OCI-LY3 (cell line): ENCODE measurements at regions not wholly inside any gene's neighbourhood (a gene's known extent, or its start where the extent isn't known, plus 50 kb on each side); places are given as distances from the start of the nearest gene placed in this dataset.

Experiments
- EZH2phosphoT487 ChIP-seq: fragments of 200-600 bp; shearing (Covaris generic); IDR thresholded peaks from 2 replicates; pipeline ENCODE4 v1.6.1; 2018; ENCODE audit warnings: antibody characterized with exemption, mixed run types, low read depth
- TF ChIP-seq, protein P1 (sequence below): fragments of 200-600, 300-600 bp; sonication (generic); IDR thresholded peaks from 2 replicates; pipeline ENCODE4 v1.5.1; 2014; ENCODE audit warnings: antibody characterized with exemption, low read length, low read depth

DNA sequence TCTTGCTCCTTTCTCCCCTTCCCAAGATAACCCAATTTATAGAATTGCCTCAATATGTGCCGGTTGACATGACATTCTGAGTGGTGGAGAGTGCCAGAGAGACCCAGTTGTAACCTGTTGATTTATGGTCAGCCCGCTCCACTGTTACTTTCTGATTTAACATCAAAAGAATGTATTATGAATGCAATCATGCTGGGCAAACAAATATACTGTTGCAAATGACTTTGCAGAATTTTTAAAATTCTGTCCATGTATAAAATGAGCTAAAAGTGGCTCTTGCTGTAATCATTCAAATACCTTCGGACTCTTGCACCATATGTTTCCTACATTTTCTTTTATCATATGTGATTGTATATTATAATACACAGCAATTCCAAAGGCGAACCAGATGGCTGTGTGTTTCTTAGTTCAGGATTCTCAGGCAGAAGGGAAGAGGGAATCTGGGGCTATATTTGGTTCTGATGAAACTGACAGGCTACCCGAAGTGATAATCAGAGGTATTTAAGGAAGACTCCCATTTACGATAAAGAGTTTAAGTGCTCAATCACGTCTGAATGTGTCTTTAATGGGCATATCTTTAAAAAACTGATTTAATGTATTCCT is 131.7 kb downstream of the CLCN4 start:
- TF ChIP-seq, protein P1, sequence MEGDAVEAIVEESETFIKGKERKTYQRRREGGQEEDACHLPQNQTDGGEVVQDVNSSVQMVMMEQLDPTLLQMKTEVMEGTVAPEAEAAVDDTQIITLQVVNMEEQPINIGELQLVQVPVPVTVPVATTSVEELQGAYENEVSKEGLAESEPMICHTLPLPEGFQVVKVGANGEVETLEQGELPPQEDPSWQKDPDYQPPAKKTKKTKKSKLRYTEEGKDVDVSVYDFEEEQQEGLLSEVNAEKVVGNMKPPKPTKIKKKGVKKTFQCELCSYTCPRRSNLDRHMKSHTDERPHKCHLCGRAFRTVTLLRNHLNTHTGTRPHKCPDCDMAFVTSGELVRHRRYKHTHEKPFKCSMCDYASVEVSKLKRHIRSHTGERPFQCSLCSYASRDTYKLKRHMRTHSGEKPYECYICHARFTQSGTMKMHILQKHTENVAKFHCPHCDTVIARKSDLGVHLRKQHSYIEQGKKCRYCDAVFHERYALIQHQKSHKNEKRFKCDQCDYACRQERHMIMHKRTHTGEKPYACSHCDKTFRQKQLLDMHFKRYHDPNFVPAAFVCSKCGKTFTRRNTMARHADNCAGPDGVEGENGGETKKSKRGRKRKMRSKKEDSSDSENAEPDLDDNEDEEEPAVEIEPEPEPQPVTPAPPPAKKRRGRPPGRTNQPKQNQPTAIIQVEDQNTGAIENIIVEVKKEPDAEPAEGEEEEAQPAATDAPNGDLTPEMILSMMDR, result no peak
- no peak for TF ChIP-seq EZH2phosphoT487
